K562 (cell line): ENCODE measurements at regions not wholly inside any gene's neighbourhood (a gene's known extent, or its start where the extent isn't known, plus 50 kb on each side); places are given as distances from the start of the nearest gene placed in this dataset.

Experiments used
- ATAC-seq: fragments of 200-7000 bp; cut with Tn5 transposase; 3 replicates; pipeline ENCODE4 v1.9.1; 2020; ENCODE audit warnings: moderate library complexity
- BruUV-seq: library from RNA; stranded (reverse); fragments of 400-500 nt; replicated peaks from 2 replicates; lab custom pipeline; 2021; lab: Mats Ljungman, UMichigan
- CTCF ChIA-PET: fragments of 300-600 bp; formaldehyde crosslinking; extraction: SDS; loops from one replicate; lab custom pipeline; 2021; ENCODE audit warnings: low intra/inter-chr PET ratio; lab: Yijun Ruan, JAX
- POLR2A ChIA-PET: fragments of 300-600, 350-650 bp; sonication (Branson Sonifier 250); formaldehyde crosslinking; extraction: SDS; loops from one replicate; lab custom pipeline; 2021; ENCODE audit warnings: antibody characterized with exemption, inconsistent platforms; lab: Yijun Ruan, JAX
- DNase-seq, 4 experiments: peaks; one replicate each; pipeline versions ENCODE4 v3.0.0 to v3.0.0-alpha.2; 2011 to 2018; ENCODE audit warnings: low spot score in 3 of 4, mixed read lengths in 3 of 4; ENCODE audit errors: extremely low read depth in 1 of 4
- FAIRE-seq: peaks from 2 replicates; lab custom pipeline; 2011; peaks lifted over from hg19 to GRCh38; lab: Jason Lieb, UNC
- H2AFZ ChIP-seq: 2 replicates; pipeline ENCODE4 v1.6.0; 2011; ENCODE audit warnings: low read depth, low read length, control low read depth, inconsistent platforms
- H3K27ac ChIP-seq: fragments of 200-600 bp; 3 replicates; pipeline ENCODE4 v1.8.0; 2011; ENCODE audit warnings: low read depth, mild to moderate bottlenecking, control low read depth, inconsistent platforms, low read length, moderate library complexity, mixed read lengths; ENCODE audit errors: extremely low read depth
- H3K27me3 ChIP-seq, 2 experiments: fragments of 300-600 bp in 1 of 2; 2 replicates in 1 of 2; 3 replicates in 1 of 2; pipeline versions ENCODE4 v1.6.0 to v1.8.0; 2011; ENCODE audit warnings: inconsistent platforms in 2 of 2, low read length in 2 of 2, mild to moderate bottlenecking in 1 of 2, mixed read lengths in 1 of 2, moderate library complexity in 1 of 2; ENCODE audit not compliant: control insufficient read depth in 2 of 2, insufficient read depth in 2 of 2
- H3K36me3 ChIP-seq: fragments of 300-600 bp; 3 replicates; pipeline ENCODE4 v1.8.0; 2011; ENCODE audit warnings: mild to moderate bottlenecking, low read length, inconsistent platforms; ENCODE audit not compliant: control insufficient read depth, insufficient read depth
- H3K4me1 ChIP-seq, 2 experiments: fragments of 200-600 bp in 1 of 2; replicated peaks in 1 of 2; 2 replicates in 1 of 2; 3 replicates in 1 of 2; pipeline versions ENCODE4 v1.5.1 to v1.8.0; 2011; ENCODE audit warnings: inconsistent platforms in 2 of 2, low read length in 2 of 2, mild to moderate bottlenecking in 1 of 2, mixed read lengths in 1 of 2, moderate library complexity in 1 of 2; ENCODE audit not compliant: control insufficient read depth in 2 of 2, insufficient read depth in 2 of 2
- H3K4me2 ChIP-seq: 2 replicates; pipeline ENCODE4 v1.6.1; 2011; ENCODE audit warnings: low read length, control low read depth, inconsistent platforms, mixed read lengths; ENCODE audit not compliant: insufficient read depth
- H3K4me3 ChIP-seq: fragments of 200-600 bp; sonication (generic), shearing (Covaris generic); 2 replicates; pipeline ENCODE4 v1.5.1; 2016; ENCODE audit warnings: control low read depth, inconsistent platforms
- H3K79me2 ChIP-seq: fragments of 200-600 bp; 3 replicates; pipeline ENCODE4 v1.8.0; 2011; ENCODE audit warnings: low read length, inconsistent platforms; ENCODE audit not compliant: control insufficient read depth, insufficient read depth
- H3K9ac ChIP-seq, 2 experiments: 2 replicates each; pipeline versions ENCODE4 v1.6.0 to v1.6.1; 2011; ENCODE audit warnings: low read depth in 2 of 2, low read length in 2 of 2, control low read depth in 1 of 2, inconsistent platforms in 1 of 2, mild to moderate bottlenecking in 1 of 2, mixed read lengths in 1 of 2; ENCODE audit not compliant: insufficient read depth in 1 of 2
- H3K9me1 ChIP-seq: one replicate; pipeline ENCODE4 v1.6.0; 2011; ENCODE audit warnings: inconsistent platforms, mild to moderate bottlenecking, low read length, moderate library complexity; ENCODE audit not compliant: control insufficient read depth, insufficient read depth
- H3K9me3 ChIP-seq: replicated peaks from 2 replicates; pipeline ENCODE4 v1.5.1; 2011; ENCODE audit warnings: low read depth, low read length, inconsistent platforms; ENCODE audit not compliant: control insufficient read depth, insufficient read depth
- H4K20me1 ChIP-seq: replicated peaks from 2 replicates; pipeline ENCODE4 v1.6.1; 2011; ENCODE audit warnings: low read length, inconsistent platforms, mixed read lengths; ENCODE audit not compliant: control insufficient read depth, insufficient read depth
- FOXM1 ChIP-seq, 2 experiments: fragments of 450-650 bp in 1 of 2; sonication (generic) in 1 of 2; formaldehyde crosslinking in 1 of 2; IDR thresholded peaks; 2 replicates each; pipeline versions ENCODE4 v1.6.1 to v1.9.0; 2017 to 2022; ENCODE audit warnings: low read depth in 2 of 2, mild to moderate bottlenecking in 2 of 2, missing genetic modification reagents in 1 of 2, moderate library complexity in 1 of 2
- KAT7 ChIP-seq: sonication (generic); formaldehyde crosslinking; IDR thresholded peaks from 2 replicates; pipeline ENCODE4 v1.8.0; 2022; ENCODE audit warnings: missing genetic modification reagents, mild to moderate bottlenecking, borderline replicate concordance
- LARP7 ChIP-seq: fragments of 450-650 bp; IDR thresholded peaks from 2 replicates; pipeline ENCODE4 v1.6.1; 2016
- NFXL1 ChIP-seq: fragments of 450-650 bp; formaldehyde crosslinking; IDR thresholded peaks from 2 replicates; pipeline ENCODE4 v1.4.0; 2021; ENCODE audit warnings: mild to moderate bottlenecking
- TAF7 ChIP-seq: fragments of 450-650 bp; IDR thresholded peaks from 2 replicates; pipeline ENCODE4 v1.6.1; 2016; ENCODE audit warnings: missing genetic modification characterization, missing compliant biosample characterization
- WHSC1 ChIP-seq: IDR thresholded peaks from one replicate; pipeline ENCODE4 v1.6.1; 2012; ENCODE audit warnings: low read length, control low read depth, inconsistent platforms
- ZBED1 ChIP-seq: IDR thresholded peaks from 2 replicates; pipeline ENCODE4 v1.6.1; 2014
- ZNF584 ChIP-seq: fragments of 200-800 bp; sonication (Bioruptor generic); IDR thresholded peaks from 2 replicates; pipeline ENCODE4 v1.6.1; 2016; ENCODE audit warnings: low read depth, mild to moderate bottlenecking, missing genetic modification characterization, missing compliant biosample characterization
- WGBS: fragments of 100-300 bp; shearing (Covaris generic); methylation state at CpG from one replicate; pipeline ENCODE4 v1.1.6; 2016; ENCODE audit warnings: low coverage, mixed read lengths; ENCODE audit not compliant: insufficient coverage; ENCODE audit errors: missing lambda C conversion rate; 5-methylcytosine and 5-hydroxymethylcytosine counted together
- in situ Hi-C: fragments of 300-500 bp; cut with MboI; formaldehyde crosslinking; loops from 4 replicates; pipeline ENCODE4 v1.15.0; 2018; ENCODE audit warnings: inconsistent platforms, mixed read lengths
- intact Hi-C: fragments of 100-400 bp; cut with micrococcal nuclease; formaldehyde crosslinking; loops from 2 replicates; pipeline ENCODE4 v1.14.2; 2022

GRCh38 chr5:57937501-57938173 lies 455.0 kb upstream of the ACTBL2 start:
- no TSS peak for BruUV-seq
- Histone ChIP-seq H3K9ac (no peak overlapping the region), H3K79me2 (no peaks in the 10 kb centered on the region), H3K4me1 (no peaks in the 10 kb centered on the region; a peak in 2 of 5 replicates), H3K4me3 (no peak overlapping the region), H2AFZ (no peak overlapping the region), H3K4me2 (no peak overlapping the region), H3K9me3 (no peaks in the 10 kb centered on the region), H3K27ac (no peak overlapping the region), H3K9me1 (no peaks in the 10 kb centered on the region), H3K36me3 (no peaks in the 10 kb centered on the region), H3K27me3 (no peaks in the 10 kb centered on the region), H4K20me1 (no peaks in the 10 kb centered on the region)
- intact Hi-C loops (no loop called here), in situ Hi-C loops (no loop called here)
- FAIRE-seq (no peak), DNase-seq (no peak), ATAC-seq (no peak)
- 21% methylated on average over 4 of the region's 4 CpGs for WGBS
- no peak for TF ChIP-seq LARP7
- no peak for TF ChIP-seq FOXM1 (IDR thresholded peaks at IDR 0.05; ENCODE audit: low read depth)
- no peak for TF ChIP-seq FOXM1 (CRISPR knock-in tag; IDR thresholded peaks at IDR 0.05; ENCODE audit: low read depth)
- no peak for TF ChIP-seq TAF7 (tag)
- TF ChIP-seq KAT7 (CRISPR knock-in tag) = no peak
- TF ChIP-seq ZBED1 = no peak
- TF ChIP-seq ZNF584 (CRISPR knock-in tag) = no peak
- TF ChIP-seq NFXL1 (CRISPR knock-in tag) = no peak
- no peak for TF ChIP-seq WHSC1
- CTCF ChIA-PET = no interaction called here
- POLR2A ChIA-PET = interaction anchor here (1.1 kb wide), 1 partner anchor 9 kb away, joined by 5 read pairs; no protein-coding TSS in a partner anchor
